ENCODE measurements at regions not wholly inside any gene's neighbourhood (a gene's known extent, or its start where the extent isn't known, plus 50 kb on each side); places are given as distances from the start of the nearest gene placed in this dataset.

GRCh38 chr1:87206044-87206831, 122.4 kb upstream of the LMO4 start:
- DNase-seq: no peak
- in situ Hi-C loops (cut with HindIII; ENCODE audit: low pct_ligation_motif_present, low sequenced_read_pairs): no loop called here
- no peak overlapping the region for H3K4me3 ChIP-seq (ENCODE audit: low read depth, low read length)
- no peak overlapping the region for H3K27ac ChIP-seq
- TF ChIP-seq CTCF (IDR thresholded peaks at IDR 0.05; ENCODE audit: low read depth, low read length, missing control alignments): no peak
- no peaks in the 10 kb centered on the region for H3K36me3 ChIP-seq (replicated peaks)
- no peaks in the 10 kb centered on the region for H3K27me3 ChIP-seq (replicated peaks)

DNA sequence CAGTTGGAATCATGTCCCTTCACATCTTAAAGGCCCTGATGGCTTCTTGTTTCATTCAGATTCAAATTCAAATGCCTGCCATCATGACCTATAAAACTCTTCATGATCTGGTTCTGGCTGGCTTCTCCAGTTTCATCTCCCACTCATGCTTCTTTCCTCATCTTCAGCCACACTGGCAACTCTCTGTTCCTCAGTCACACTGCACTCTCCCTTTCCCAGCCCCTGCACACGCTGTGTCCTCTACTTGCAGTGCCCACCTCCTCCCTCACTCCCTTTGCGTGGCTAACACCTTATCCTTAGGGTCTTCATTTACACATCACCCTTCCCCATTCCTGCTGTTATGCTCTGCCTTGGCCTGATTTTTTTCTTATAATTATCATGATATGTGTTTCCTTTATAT, 120.6 kb upstream of the LMO4 start:
- in situ Hi-C loops (cut with HindIII; ENCODE audit: low pct_ligation_motif_present, low sequenced_read_pairs): no loop called here
- no peak overlapping the region for H3K27ac ChIP-seq
- DNase-seq: no peak
- no peaks in the 10 kb centered on the region for H3K36me3 ChIP-seq (replicated peaks)
- H3K4me3 ChIP-seq (ENCODE audit: low read depth, low read length): no peak overlapping the region
- TF ChIP-seq CTCF (IDR thresholded peaks at IDR 0.05; ENCODE audit: low read depth, low read length, missing control alignments): no peak
- no peaks in the 10 kb centered on the region for H3K27me3 ChIP-seq (replicated peaks)

DNA sequence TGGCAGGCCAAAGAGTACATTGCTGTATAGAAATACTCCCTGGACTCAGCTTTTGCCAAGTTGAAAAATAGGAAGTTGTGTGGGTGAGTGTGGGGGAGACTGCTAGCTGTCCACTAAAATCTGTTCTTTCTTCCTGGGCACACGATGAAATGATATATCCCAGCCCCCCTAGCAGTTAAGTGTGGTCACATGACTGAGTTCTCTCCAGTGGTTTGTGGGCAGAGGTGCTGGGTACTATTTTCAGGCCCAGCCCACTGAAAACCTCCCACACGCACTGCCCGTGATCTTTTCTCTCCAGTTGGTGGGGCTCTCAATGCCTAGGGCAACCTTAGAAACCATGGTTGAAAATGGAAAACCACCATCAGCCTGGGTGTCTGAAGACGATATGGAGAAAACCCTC, 119.7 kb upstream of the LMO4 start:
- Histone ChIP-seq H3K27ac (no peak overlapping the region), H3K4me3 (ENCODE audit: low read depth, low read length) (no peak overlapping the region), H3K36me3 (replicated peaks) (no peaks in the 10 kb centered on the region), H3K27me3 (replicated peaks) (no peaks in the 10 kb centered on the region)
- DNase-seq: no peak
- in situ Hi-C loops (cut with HindIII; ENCODE audit: low pct_ligation_motif_present, low sequenced_read_pairs): no loop called here
- TF ChIP-seq CTCF (IDR thresholded peaks at IDR 0.05; ENCODE audit: low read depth, low read length, missing control alignments): no peak

DNA sequence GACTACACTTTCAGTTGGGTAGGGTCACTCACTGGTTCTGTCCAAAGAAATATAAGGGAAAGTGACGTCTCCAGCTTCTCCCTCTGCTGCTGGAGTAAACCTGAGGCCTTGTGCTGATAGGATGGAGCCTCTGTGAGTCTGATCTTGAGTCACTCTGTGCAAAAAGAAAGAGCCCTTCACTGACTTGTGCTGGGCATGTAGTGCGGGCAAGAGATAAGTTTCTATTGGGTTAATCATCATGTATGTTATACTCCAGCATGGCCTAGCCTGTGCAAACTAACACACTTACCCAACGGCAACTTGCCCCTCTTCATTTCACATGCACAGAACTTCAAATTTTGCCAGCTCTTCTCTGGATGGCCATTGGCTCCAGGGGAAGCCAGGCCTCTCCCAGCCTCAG, 118.5 kb upstream of the LMO4 start:
- H3K27me3 ChIP-seq (replicated peaks): no peaks in the 10 kb centered on the region
- in situ Hi-C loops (cut with HindIII; ENCODE audit: low pct_ligation_motif_present, low sequenced_read_pairs): no loop called here
- TF ChIP-seq CTCF (IDR thresholded peaks at IDR 0.05; ENCODE audit: low read depth, low read length, missing control alignments): no peak
- H3K27ac ChIP-seq: no peak overlapping the region
- no peak overlapping the region for H3K4me3 ChIP-seq (ENCODE audit: low read depth, low read length)
- H3K36me3 ChIP-seq (replicated peaks): no peaks in the 10 kb centered on the region
- DNase-seq: no peak

GRCh38 chr1:87212431-87213134, 116.1 kb upstream of the LMO4 start:
- no peak overlapping the region for H3K4me3 ChIP-seq (ENCODE audit: low read depth, low read length)
- no peak for TF ChIP-seq CTCF (IDR thresholded peaks at IDR 0.05; ENCODE audit: low read depth, low read length, missing control alignments)
- in situ Hi-C loops (cut with HindIII; ENCODE audit: low pct_ligation_motif_present, low sequenced_read_pairs): no loop called here
- H3K27ac ChIP-seq: no peak overlapping the region
- no peak for DNase-seq
- no peaks in the 10 kb centered on the region for H3K27me3 ChIP-seq (replicated peaks)
- H3K36me3 ChIP-seq (replicated peaks): no peaks in the 10 kb centered on the region

Measured in brain microvascular endothelial cell (primary cell).